ENCODE measurements at regions not wholly inside any gene's neighbourhood (a gene's known extent, or its start where the extent isn't known, plus 50 kb on each side); places are given as distances from the start of the nearest gene placed in this dataset.
"Not testable (repeated sequence)": the region's sequence is repeated elsewhere in the genome, so short reads cannot be mapped to it uniquely, and the experiment has no call there.

- DNase-seq = no peak
These were observed 1071.4 kb downstream of the JRKL start for GRCh38 chr11:97461044-97461880.

GRCh38 chr11:97461934-97462333 lies 1072.1 kb downstream of the JRKL start:
- peak; percentile 1 for DNase-seq

GRCh38 chr11:97463891-97464290 lies 1074.1 kb downstream of the JRKL start:
- no peak for DNase-seq

- no peak for DNase-seq
These were observed 1081.7 kb downstream of the JRKL start for GRCh38 chr11:97471480-97471879.

- no peak for DNase-seq
These were observed 1097.6 kb downstream of the JRKL start for GRCh38 chr11:97487387-97487786.

- DNase-seq = no peak
These were observed 1109.1 kb downstream of the JRKL start for GRCh38 chr11:97498891-97499290.

GRCh38 chr11:97502201-97502600 lies 1112.4 kb downstream of the JRKL start:
- no peak for DNase-seq

GRCh38 chr11:97506076-97506759 lies 1116.4 kb downstream of the JRKL start:
- DNase-seq = no peak

GRCh38 chr11:97514446-97514845 lies 1124.6 kb downstream of the JRKL start:
- DNase-seq = no peak

GRCh38 chr11:97516688-97517087 lies 1126.9 kb downstream of the JRKL start:
- no peak for DNase-seq

- DNase-seq = no peak
These were observed 1135.5 kb downstream of the JRKL start for GRCh38 chr11:97525273-97525672.

GRCh38 chr11:97537407-97538150 lies 1147.8 kb downstream of the JRKL start:
- peak; percentile 75 for DNase-seq

GRCh38 chr11:97544431-97544830 lies 1154.6 kb downstream of the JRKL start:
- no peak for DNase-seq

GRCh38 chr11:97548280-97548679 lies 1158.5 kb downstream of the JRKL start:
- DNase-seq = peak; percentile 2

- peak; percentile 10 for DNase-seq
These were observed 1167.6 kb downstream of the JRKL start for GRCh38 chr11:97557399-97557798.

GRCh38 chr11:97567801-97568200 lies 1178.0 kb downstream of the JRKL start:
- DNase-seq = no peak

- DNase-seq = no peak
These were observed 1180.8 kb downstream of the JRKL start for GRCh38 chr11:97570636-97571035.

- not testable (repeated sequence) for DNase-seq
These were observed 1184.0 kb downstream of the JRKL start for GRCh38 chr11:97573771-97574170.

GRCh38 chr11:97574976-97575665 lies 1185.3 kb downstream of the JRKL start:
- DNase-seq = no peak

- DNase-seq = no peak
These were observed 1217.6 kb downstream of the JRKL start for GRCh38 chr11:97607291-97608000.

- no peak for DNase-seq
These were observed 1220.2 kb downstream of the JRKL start for GRCh38 chr11:97610000-97610399.

- no peak for DNase-seq
These were observed 1221.0 kb downstream of the JRKL start for GRCh38 chr11:97610854-97611253.
